HG03521 (cell line): ENCODE measurements at regions not wholly inside any gene's neighbourhood (a gene's known extent, or its start where the extent isn't known, plus 50 kb on each side); places are given as distances from the start of the nearest gene placed in this dataset.
"Not testable (repeated sequence)": the region's sequence is repeated elsewhere in the genome, so short reads cannot be mapped to it uniquely, and the experiment has no call there.

Experiments
- ATAC-seq: cut with Tn5 transposase; IDR thresholded peaks from one replicate; pipeline ENCODE4 v1.9.1; 2021; ENCODE audit warnings: mild to moderate bottlenecking, moderate library complexity; ENCODE audit not compliant: unreplicated experiment

- ATAC-seq = no peak
Observed at GRCh38 chr12:131445795-131446194, 265.1 kb upstream of the SFSWAP start.

- not testable (repeated sequence) for ATAC-seq
Observed at GRCh38 chr12:131447636-131448035, 263.3 kb upstream of the SFSWAP start.

GRCh38 chr12:131448254-131448795 lies 262.6 kb upstream of the SFSWAP start:
- ATAC-seq = no peak

- ATAC-seq = no peak
Observed at GRCh38 chr12:131449027-131449426, 261.9 kb upstream of the SFSWAP start.

GRCh38 chr12:131452444-131452860 lies 258.4 kb upstream of the SFSWAP start:
- ATAC-seq = no peak

- peak; percentile 91 for ATAC-seq
Observed at GRCh38 chr12:131454418-131455217, 256.3 kb upstream of the SFSWAP start.

GRCh38 chr12:131455218-131455506 lies 255.7 kb upstream of the SFSWAP start:
- no peak for ATAC-seq

- ATAC-seq = no peak
Observed at GRCh38 chr12:131455581-131456110, 255.2 kb upstream of the SFSWAP start.

- ATAC-seq = no peak
Observed at GRCh38 chr12:131456301-131457027, 254.4 kb upstream of the SFSWAP start.

GRCh38 chr12:131457028-131457310 lies 253.9 kb upstream of the SFSWAP start:
- no peak for ATAC-seq

- no peak for ATAC-seq
Observed at GRCh38 chr12:131457331-131458047, 253.4 kb upstream of the SFSWAP start.

- no peak for ATAC-seq
Observed at GRCh38 chr12:131458048-131458374, 252.9 kb upstream of the SFSWAP start.

- no peak for ATAC-seq
Observed at GRCh38 chr12:131458931-131459772, 251.7 kb upstream of the SFSWAP start.

- no peak for ATAC-seq
Observed at GRCh38 chr12:131459773-131460365, 251.0 kb upstream of the SFSWAP start.

GRCh38 chr12:131460520-131460919 lies 250.4 kb upstream of the SFSWAP start:
- ATAC-seq = no peak

GRCh38 chr12:131461096-131461495 lies 249.8 kb upstream of the SFSWAP start:
- no peak for ATAC-seq

GRCh38 chr12:131463174-131463573 lies 247.7 kb upstream of the SFSWAP start:
- ATAC-seq = no peak

- no peak for ATAC-seq
Observed at GRCh38 chr12:131464081-131464480, 246.8 kb upstream of the SFSWAP start.

GRCh38 chr12:131466306-131466705 lies 244.6 kb upstream of the SFSWAP start:
- ATAC-seq = no peak

- ATAC-seq = no peak
Observed at GRCh38 chr12:131466932-131467331, 244.0 kb upstream of the SFSWAP start.
